Erythroblast (primary cell): ENCODE measurements at regions not wholly inside any gene's neighbourhood (a gene's known extent, or its start where the extent isn't known, plus 50 kb on each side); places are given as distances from the start of the nearest gene placed in this dataset.

Source experiments
- GATA1 ChIP-seq: IDR thresholded peaks from 2 replicates; pipeline ENCODE4 v1.6.1; 2011; ENCODE audit warnings: low read depth, mild to moderate bottlenecking, control low read depth, low read length, moderate library complexity
- POLR2A ChIP-seq: IDR thresholded peaks from 2 replicates; pipeline ENCODE4 v1.6.1; 2011; ENCODE audit warnings: mild to moderate bottlenecking, low read length

- TF ChIP-seq POLR2A (no peak), GATA1 (no peak)
Observed at GRCh38 chr12:46921764-46922133, 96.0 kb upstream of the SLC38A4 start.
